RCC 7860 (cell line): ENCODE measurements at regions not wholly inside any gene's neighbourhood (a gene's known extent, or its start where the extent isn't known, plus 50 kb on each side); places are given as distances from the start of the nearest gene placed in this dataset.

Experiments used
- DNase-seq: peaks from one replicate; pipeline ENCODE4 v3.0.0-alpha.2; 2015; ENCODE audit warnings: low spot score
- FAIRE-seq: peaks from 2 replicates; lab custom pipeline; 2012; peaks lifted over from hg19 to GRCh38; lab: Jason Lieb, UNC

GRCh38 chr4:182169987-182170386 lies 73.2 kb upstream of the TENM3 start:
- FAIRE-seq (no peak), DNase-seq (no peak)

- DNase-seq, result no peak
- no peak for FAIRE-seq
Observed at GRCh38 chr4:182170417-182170935, 72.7 kb upstream of the TENM3 start.

GRCh38 chr4:182174979-182175378 lies 68.2 kb upstream of the TENM3 start:
- no peak for FAIRE-seq
- DNase-seq, result no peak

GRCh38 chr4:182175788-182176519 lies 67.2 kb upstream of the TENM3 start:
- FAIRE-seq, result peak; percentile 84
- peak; percentile 76 for DNase-seq

- no peak for FAIRE-seq
- peak; percentile 9 for DNase-seq
Observed at GRCh38 chr4:182177166-182177565, 66.0 kb upstream of the TENM3 start.

GRCh38 chr4:182179105-182179504 lies 64.1 kb upstream of the TENM3 start:
- peak; percentile 41 for FAIRE-seq
- peak; percentile 12 for DNase-seq

GRCh38 chr4:182179751-182180150 lies 63.5 kb upstream of the TENM3 start:
- FAIRE-seq (no peak), DNase-seq (no peak)

GRCh38 chr4:182185491-182185890 lies 57.7 kb upstream of the TENM3 start:
- no peak for FAIRE-seq
- DNase-seq, result no peak

GRCh38 chr4:182187674-182188073 lies 55.5 kb upstream of the TENM3 start:
- FAIRE-seq, result no peak
- DNase-seq, result no peak

GRCh38 chr4:182188622-182189021 lies 54.6 kb upstream of the TENM3 start:
- FAIRE-seq (peak; percentile 65), DNase-seq (peak; percentile 40)

GRCh38 chr4:182189103-182189878 lies 53.9 kb upstream of the TENM3 start:
- DNase-seq, result peak; percentile 83
- peak; percentile 87 for FAIRE-seq

GRCh38 chr4:182190306-182190705 lies 52.9 kb upstream of the TENM3 start:
- FAIRE-seq (no peak), DNase-seq (no peak)

- FAIRE-seq (no peak), DNase-seq (peak; percentile 15)
Observed at GRCh38 chr4:182192511-182193181, 50.6 kb upstream of the TENM3 start.

GRCh38 chr4:182193311-182193710 lies 49.9 kb upstream of the TENM3 start:
- DNase-seq (no peak), FAIRE-seq (no peak)
